Peyer's patch (tissue), 4 donors: ENCODE measurements at regions not wholly inside any gene's neighbourhood (a gene's known extent, or its start where the extent isn't known, plus 50 kb on each side); places are given as distances from the start of the nearest gene placed in this dataset.
A peak's percentile ranks its signal among the peaks of the same experiment; 100 is the strongest.

Source experiments
- DNase-seq, 3 donors: peaks; one replicate each; pipeline ENCODE4 v3.0.0-alpha.2; 2017 to 2019
- H3K27ac ChIP-seq, 4 donors: fragments of 200-600 bp; sonication (generic); one replicate each; pipeline ENCODE4 v1.5.1; 2016 to 2019
- H3K27me3 ChIP-seq, 2 donors: fragments of 200-600 bp; sonication (generic); one replicate each; pipeline ENCODE4 v1.5.1; 2019
- H3K36me3 ChIP-seq, 3 donors: fragments of 200-600 bp; sonication (generic); one replicate each; pipeline ENCODE4 v1.5.1; 2016 to 2019
- H3K4me1 ChIP-seq, 4 donors: fragments of 200-600 bp; sonication (generic); one replicate each; pipeline ENCODE4 v1.5.1; 2016 to 2019
- H3K4me3 ChIP-seq, 4 donors: fragments of 200-600 bp; sonication (generic); 1 replicate in 3 of 4; 2 replicates in 1 of 4; pipeline ENCODE4 v1.5.1; 2016 to 2019; ENCODE audit warnings: mild to moderate bottlenecking in 1 of 4
- H3K9me3 ChIP-seq, 4 donors: fragments of 200-600 bp; sonication (generic); one replicate each; pipeline ENCODE4 v1.5.1; 2016 to 2019; ENCODE audit warnings: mild to moderate bottlenecking in 1 of 4
- CTCF ChIP-seq, 6 experiments: fragments of 450-650 bp in 4 of 6; fragments of 200-600 bp in 2 of 6; sonication (generic) in 1 of 6; IDR thresholded peaks; one replicate each; pipeline ENCODE4 v1.5.1; 2017 to 2019; ENCODE audit warnings: antibody characterized with exemption in 6 of 6, mild to moderate bottlenecking in 3 of 6, moderate library complexity in 1 of 6
- POLR2A ChIP-seq, 2 donors: fragments of 450-650 bp; IDR thresholded peaks; one replicate each; pipeline ENCODE4 v1.5.1; 2017; ENCODE audit warnings: antibody characterized with exemption in 2 of 2, mild to moderate bottlenecking in 2 of 2, moderate library complexity in 2 of 2

- peaks cover 0 to 2% (median 0%) of the 10 kb centered on the region in 4 donors for H3K4me1 ChIP-seq
- TF ChIP-seq CTCF (IDR thresholded peaks at IDR 0.05) (no peak), POLR2A (IDR thresholded peaks at IDR 0.05) (no peak)
- no peak for DNase-seq
These were observed 290.2 kb upstream of the PARD3B start for GRCh38 chr2:204255071-204255470.

GRCh38 chr2:204255526-204255925 is 289.7 kb upstream of the PARD3B start:
- Histone ChIP-seq H3K4me3 (no peak overlapping the region), H3K9me3 (no peaks in the 10 kb centered on the region), H3K27ac (no peak overlapping the region), H3K27me3 (no peaks in the 10 kb centered on the region), H3K4me1 (peaks cover 0 to 6% (median 0%) of the 10 kb centered on the region in 4 donors), H3K36me3 (no peaks in the 10 kb centered on the region)
- TF ChIP-seq POLR2A (IDR thresholded peaks at IDR 0.05), result no peak
- TF ChIP-seq CTCF (IDR thresholded peaks at IDR 0.05), result no peak
- DNase-seq, result no peak

More at GRCh38 chr2:204255071-204255470, 290.2 kb upstream of the PARD3B start:
- H3K9me3 ChIP-seq, result no peaks in the 10 kb centered on the region
- H3K27me3 ChIP-seq, result no peaks in the 10 kb centered on the region
- H3K4me3 ChIP-seq, result no peak overlapping the region
- H3K36me3 ChIP-seq, result no peaks in the 10 kb centered on the region
- no peak overlapping the region for H3K27ac ChIP-seq

- TF ChIP-seq POLR2A (IDR thresholded peaks at IDR 0.05) (no peak), CTCF (IDR thresholded peaks at IDR 0.05) (no peak)
- no peak for DNase-seq
These were observed 287.5 kb upstream of the PARD3B start for GRCh38 chr2:204257781-204258180.

GRCh38 chr2:204258890-204259289 is 286.4 kb upstream of the PARD3B start:
- Histone ChIP-seq H3K27me3 (no peaks in the 10 kb centered on the region), H3K4me1 (peaks cover 0 to 8% (median 0%) of the 10 kb centered on the region in 4 donors), H3K9me3 (no peaks in the 10 kb centered on the region), H3K27ac (no peak overlapping the region), H3K36me3 (no peaks in the 10 kb centered on the region), H3K4me3 (no peak overlapping the region)
- no peak for TF ChIP-seq POLR2A (IDR thresholded peaks at IDR 0.05)
- no peak for DNase-seq

More at GRCh38 chr2:204257781-204258180, 287.5 kb upstream of the PARD3B start:
- Histone ChIP-seq H3K27me3 (no peaks in the 10 kb centered on the region), H3K4me1 (peaks cover 0 to 8% (median 0%) of the 10 kb centered on the region in 4 donors), H3K36me3 (no peaks in the 10 kb centered on the region), H3K4me3 (no peak overlapping the region), H3K27ac (no peak overlapping the region), H3K9me3 (no peaks in the 10 kb centered on the region)

GRCh38 chr2:204260162-204260877 is 285.0 kb upstream of the PARD3B start:
- TF ChIP-seq CTCF (IDR thresholded peaks at IDR 0.05), result peak in 5 of 6 experiments; percentile 38 to 72 (median 69)
- no peak for TF ChIP-seq POLR2A (IDR thresholded peaks at IDR 0.05)
- DNase-seq, result peak in 2 of 3 donors; percentile 35 to 77
- H3K4me1 ChIP-seq, result peaks cover 0 to 8% (median 0%) of the 10 kb centered on the region in 4 donors
- no peaks in the 10 kb centered on the region for H3K9me3 ChIP-seq
- H3K36me3 ChIP-seq, result no peaks in the 10 kb centered on the region
- no peak overlapping the region for H3K4me3 ChIP-seq
- H3K27ac ChIP-seq, result no peak overlapping the region
- no peaks in the 10 kb centered on the region for H3K27me3 ChIP-seq

- H3K4me1 ChIP-seq, result peaks cover 0 to 8% (median 0%) of the 10 kb centered on the region in 4 donors
- H3K9me3 ChIP-seq, result no peaks in the 10 kb centered on the region
- no peaks in the 10 kb centered on the region for H3K36me3 ChIP-seq
- no peak overlapping the region for H3K4me3 ChIP-seq
- no peak for DNase-seq
- H3K27ac ChIP-seq, result no peak overlapping the region
- H3K27me3 ChIP-seq, result no peaks in the 10 kb centered on the region
- TF ChIP-seq CTCF (IDR thresholded peaks at IDR 0.05) (no peak), POLR2A (IDR thresholded peaks at IDR 0.05) (no peak)
These were observed 284.4 kb upstream of the PARD3B start for GRCh38 chr2:204260901-204261300.
